Thyroid gland (tissue), 4 donors: ENCODE measurements at regions not wholly inside any gene's neighbourhood (a gene's known extent, or its start where the extent isn't known, plus 50 kb on each side); places are given as distances from the start of the nearest gene placed in this dataset.

Source experiments
- DNase-seq, 2 donors: peaks; one replicate each; pipeline ENCODE4 v3.0.0-alpha.2; 2019
- H3K27ac ChIP-seq, 3 donors: fragments of 200-600 bp; sonication (generic); 1 replicate in 2 of 3; 2 replicates in 1 of 3; pipeline ENCODE4 v1.5.1; 2016 to 2019; ENCODE audit warnings: mild to moderate bottlenecking in 1 of 3, moderate library complexity in 1 of 3
- H3K27me3 ChIP-seq: fragments of 200-600 bp; sonication (generic); one replicate; pipeline ENCODE4 v1.5.1; 2019
- H3K36me3 ChIP-seq, 2 donors: fragments of 200-600 bp; sonication (generic); one replicate each; pipeline ENCODE4 v1.5.1; 2016 to 2019
- H3K4me1 ChIP-seq, 2 donors: fragments of 200-600 bp; sonication (generic); one replicate each; pipeline ENCODE4 v1.5.1; 2017 to 2019
- H3K4me3 ChIP-seq, 3 donors: fragments of 200-600 bp; sonication (generic); replicated peaks in 1 of 3; 1 replicate in 2 of 3; 2 replicates in 1 of 3; pipeline ENCODE4 v1.5.1; 2016; ENCODE audit warnings: mild to moderate bottlenecking in 1 of 3
- H3K9me3 ChIP-seq: fragments of 200-600 bp; sonication (generic); one replicate; pipeline ENCODE4 v1.5.1; 2017
- POLR2A ChIP-seq, 2 donors: fragments of 450-650 bp; IDR thresholded peaks; one replicate each; pipeline ENCODE4 v1.6.1; 2017; ENCODE audit warnings: antibody characterized with exemption in 2 of 2, mild to moderate bottlenecking in 2 of 2, moderate library complexity in 1 of 2
- WGBS, 2 donors: methylation state at CpG; one replicate each; pipeline ENCODE4 v1.1.5; 2017; 5-methylcytosine and 5-hydroxymethylcytosine counted together
- intact Hi-C: fragments of 100-400 bp; cut with DNase I; formaldehyde crosslinking; loops from one replicate; pipeline ENCODE4 v1.15.1; 2023
- TF ChIP-seq, protein P1 (sequence below), 6 experiments: fragments of 200-600 bp in 3 of 6; fragments of 450-650 bp in 3 of 6; sonication (generic) in 3 of 6; IDR thresholded peaks; one replicate each; pipeline ENCODE4 v1.5.1; 2016 to 2019; ENCODE audit warnings: antibody characterized with exemption in 6 of 6, mild to moderate bottlenecking in 2 of 6, inconsistent platforms in 1 of 6, moderate library complexity in 1 of 6

DNA sequence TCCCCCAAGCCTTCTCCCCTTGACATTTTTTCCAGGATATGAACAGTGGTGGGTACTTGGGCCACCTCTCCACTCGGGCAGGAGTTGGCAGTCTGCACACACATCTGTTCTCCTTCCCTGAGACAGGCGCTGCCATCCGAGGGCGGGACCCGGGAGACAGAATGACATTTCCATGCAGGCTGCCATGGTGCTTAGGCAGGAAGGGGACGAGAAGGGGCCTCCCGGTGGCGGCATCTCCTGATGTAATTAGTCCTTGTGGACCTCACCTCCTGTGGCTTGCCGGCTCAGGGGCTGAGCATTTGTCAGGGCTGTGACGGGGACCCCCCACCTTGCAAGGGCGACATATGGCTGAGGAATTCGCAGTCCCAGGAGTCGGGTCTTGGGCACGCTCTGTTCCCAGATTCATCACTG is 197.2 kb downstream of the FOXL1 start:
- H3K36me3 ChIP-seq, result no peaks in the 10 kb centered on the region
- no peaks in the 10 kb centered on the region for H3K27me3 ChIP-seq
- no peak for DNase-seq

DNA sequence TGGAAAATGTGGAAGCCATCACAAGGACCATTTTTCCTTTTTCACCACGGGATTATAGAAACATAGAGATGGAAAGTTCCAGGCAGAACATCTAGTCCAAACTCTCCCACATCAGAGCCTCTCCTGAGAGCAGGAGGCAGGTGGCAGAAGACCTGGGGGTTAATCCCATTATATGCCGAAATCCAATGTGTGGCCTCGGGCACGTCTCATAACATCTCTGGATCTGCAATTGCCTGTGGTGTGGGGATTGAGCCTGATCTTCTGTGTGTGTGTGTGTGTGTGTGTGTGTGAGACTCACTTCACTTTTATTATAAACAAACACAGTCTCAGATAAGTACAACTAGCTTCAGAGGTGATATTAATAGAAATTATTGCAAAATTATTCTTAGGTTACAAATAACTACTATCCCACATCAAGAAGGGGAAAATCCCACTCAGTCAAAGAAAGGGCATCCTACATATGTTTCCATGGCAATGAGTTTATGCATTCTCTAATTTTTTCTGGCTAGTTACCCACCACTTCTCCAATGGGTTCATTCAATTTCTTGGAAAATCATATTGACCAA is 199.1 kb downstream of the FOXL1 start:
- Histone ChIP-seq H3K4me1 (no peaks in the 10 kb centered on the region), H3K27me3 (no peaks in the 10 kb centered on the region), H3K27ac (no peak overlapping the region), H3K4me3 (no peak overlapping the region), H3K9me3 (no peaks in the 10 kb centered on the region), H3K36me3 (no peaks in the 10 kb centered on the region)
- intact Hi-C loops, result no loop called here
- TF ChIP-seq, protein P1, sequence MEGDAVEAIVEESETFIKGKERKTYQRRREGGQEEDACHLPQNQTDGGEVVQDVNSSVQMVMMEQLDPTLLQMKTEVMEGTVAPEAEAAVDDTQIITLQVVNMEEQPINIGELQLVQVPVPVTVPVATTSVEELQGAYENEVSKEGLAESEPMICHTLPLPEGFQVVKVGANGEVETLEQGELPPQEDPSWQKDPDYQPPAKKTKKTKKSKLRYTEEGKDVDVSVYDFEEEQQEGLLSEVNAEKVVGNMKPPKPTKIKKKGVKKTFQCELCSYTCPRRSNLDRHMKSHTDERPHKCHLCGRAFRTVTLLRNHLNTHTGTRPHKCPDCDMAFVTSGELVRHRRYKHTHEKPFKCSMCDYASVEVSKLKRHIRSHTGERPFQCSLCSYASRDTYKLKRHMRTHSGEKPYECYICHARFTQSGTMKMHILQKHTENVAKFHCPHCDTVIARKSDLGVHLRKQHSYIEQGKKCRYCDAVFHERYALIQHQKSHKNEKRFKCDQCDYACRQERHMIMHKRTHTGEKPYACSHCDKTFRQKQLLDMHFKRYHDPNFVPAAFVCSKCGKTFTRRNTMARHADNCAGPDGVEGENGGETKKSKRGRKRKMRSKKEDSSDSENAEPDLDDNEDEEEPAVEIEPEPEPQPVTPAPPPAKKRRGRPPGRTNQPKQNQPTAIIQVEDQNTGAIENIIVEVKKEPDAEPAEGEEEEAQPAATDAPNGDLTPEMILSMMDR (IDR thresholded peaks at IDR 0.05), result no peak
- no peak for TF ChIP-seq POLR2A (IDR thresholded peaks at IDR 0.05)
- WGBS, 2 donors, result 63 to 68% methylated on average over 4 of the region's 4 CpGs
- DNase-seq, result no peak

More for the DNA sequence above, 197.2 kb downstream of the FOXL1 start:
- 48 to 60% methylated on average over 12 to 14 of the region's 14 CpGs for WGBS, 2 donors
- Histone ChIP-seq H3K4me3 (no peak overlapping the region), H3K4me1 (no peaks in the 10 kb centered on the region), H3K9me3 (no peaks in the 10 kb centered on the region), H3K27ac (no peak overlapping the region)
- intact Hi-C loops, result no loop called here
- TF ChIP-seq POLR2A (IDR thresholded peaks at IDR 0.05), result no peak
- TF ChIP-seq, protein P1 (IDR thresholded peaks at IDR 0.05), result no peak

DNA sequence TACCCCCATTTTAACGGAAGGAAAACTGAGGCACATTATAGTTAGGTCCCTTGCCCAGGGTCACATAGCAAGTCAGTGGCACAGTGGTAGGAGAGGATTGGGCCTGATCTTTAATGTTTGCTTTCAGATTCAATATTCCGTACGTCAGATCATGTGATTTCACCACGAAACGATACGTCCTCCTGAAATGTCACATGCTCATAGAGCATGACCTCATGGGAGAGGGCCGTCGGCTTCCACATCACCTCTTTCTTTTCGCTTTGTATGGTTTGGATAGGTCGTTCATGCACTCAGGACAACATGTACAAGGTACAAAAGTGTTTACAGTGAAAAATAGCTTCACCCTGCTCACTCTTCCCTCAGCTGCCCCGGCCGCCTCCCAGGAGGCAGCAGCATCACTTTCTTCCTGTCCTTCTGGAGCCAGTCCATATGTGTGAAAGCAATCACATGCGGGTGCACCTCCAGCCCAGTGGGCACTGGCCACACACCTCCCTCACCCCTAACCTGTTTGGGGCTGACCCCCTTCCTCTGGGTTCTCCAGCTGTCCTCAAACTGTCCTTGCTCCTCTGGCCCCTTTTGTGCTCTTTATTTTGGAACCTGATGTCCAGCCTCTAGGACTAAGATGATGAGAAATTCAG is 199.9 kb downstream of the FOXL1 start:
- H3K9me3 ChIP-seq, result no peaks in the 10 kb centered on the region
- WGBS, 2 donors, result 53 to 68% methylated on average over 13 of the region's 13 CpGs
- no peak for DNase-seq
- TF ChIP-seq, protein P1 (IDR thresholded peaks at IDR 0.05), result no peak
- TF ChIP-seq POLR2A (IDR thresholded peaks at IDR 0.05), result no peak
- intact Hi-C loops, result no loop called here
- no peak overlapping the region for H3K4me3 ChIP-seq
- H3K4me1 ChIP-seq, result no peaks in the 10 kb centered on the region
- H3K27me3 ChIP-seq, result no peaks in the 10 kb centered on the region
- no peaks in the 10 kb centered on the region for H3K36me3 ChIP-seq
- no peak overlapping the region for H3K27ac ChIP-seq

DNA sequence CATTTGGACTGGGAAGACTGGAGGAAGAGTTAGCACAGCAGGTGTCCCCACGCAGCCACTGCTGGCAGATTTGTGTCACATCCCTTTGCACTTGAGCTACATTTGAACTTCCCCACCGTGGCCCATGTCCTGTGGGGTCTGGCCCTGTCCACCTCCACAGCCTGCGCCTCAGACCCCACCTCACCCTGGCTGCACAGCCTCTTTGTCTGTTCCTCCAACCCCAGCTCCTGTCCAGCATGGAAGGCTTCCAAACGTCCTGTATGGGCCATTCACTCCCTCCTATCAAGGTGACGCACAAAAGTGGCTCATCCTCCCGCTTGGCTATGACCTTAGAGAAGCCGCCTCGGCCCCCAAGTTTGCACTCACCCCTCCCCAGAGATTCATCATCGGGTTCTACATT is 200.6 kb downstream of the FOXL1 start:
- H3K4me3 ChIP-seq, result no peak overlapping the region

GRCh38 chr16:86781046-86781445 is 202.7 kb downstream of the FOXL1 start:
- H3K27ac ChIP-seq, result no peak overlapping the region
- no peaks in the 10 kb centered on the region for H3K36me3 ChIP-seq
- H3K4me1 ChIP-seq, result no peaks in the 10 kb centered on the region
- WGBS, 2 donors, result 72 to 87% methylated on average over 10 to 11 of the region's 11 CpGs
- no peak for DNase-seq
- H3K4me3 ChIP-seq, result no peak overlapping the region
- no peak for TF ChIP-seq POLR2A (IDR thresholded peaks at IDR 0.05)
- TF ChIP-seq, protein P1 (IDR thresholded peaks at IDR 0.05), result no peak
- H3K27me3 ChIP-seq, result no peaks in the 10 kb centered on the region
- intact Hi-C loops, result no loop called here
- H3K9me3 ChIP-seq, result no peaks in the 10 kb centered on the region

More for the DNA sequence above, 200.6 kb downstream of the FOXL1 start:
- intact Hi-C loops, result no loop called here
- no peak for DNase-seq
- Histone ChIP-seq H3K9me3 (no peaks in the 10 kb centered on the region), H3K27ac (no peak overlapping the region), H3K4me1 (no peaks in the 10 kb centered on the region), H3K36me3 (no peaks in the 10 kb centered on the region), H3K27me3 (no peaks in the 10 kb centered on the region)
- WGBS, 2 donors, result 73 to 76% methylated on average over 9 of the region's 9 CpGs
- TF ChIP-seq, protein P1 (IDR thresholded peaks at IDR 0.05), result no peak
- no peak for TF ChIP-seq POLR2A (IDR thresholded peaks at IDR 0.05)
